WTC11 (cell line): ENCODE measurements at regions not wholly inside any gene's neighbourhood (a gene's known extent, or its start where the extent isn't known, plus 50 kb on each side); places are given as distances from the start of the nearest gene placed in this dataset.

ENCODE experiments used
- ATAC-seq: fragments of 200-7000 bp; cut with Tn5 transposase; 2 replicates; pipeline ENCODE4 v1.10.0; 2021; ENCODE audit warnings: mild to moderate bottlenecking, moderate library complexity
- CTCF ChIA-PET: fragments of 300-600 bp; sonication (Branson Sonifier 250); formaldehyde crosslinking; loops from one replicate; lab custom pipeline; 2021; ENCODE audit warnings: antibody characterized with exemption; lab: Charles Lee
- POLR2A ChIA-PET: fragments of 350-600 bp; sonication (Branson Sonifier 250); formaldehyde crosslinking; loops from one replicate; lab custom pipeline; 2021; ENCODE audit warnings: antibody characterized with exemption; lab: Charles Lee
- DNase-seq: peaks from one replicate; pipeline ENCODE4 v3.0.0; 2021; ENCODE audit warnings: low spot score
- H3K27ac Mint-ChIP-seq: 2 replicates; pipeline ENCODE4 v1.8.0; 2021; ENCODE audit warnings: mixed read lengths
- H3K27me3 Mint-ChIP-seq: 2 replicates; pipeline ENCODE4 v1.8.0; 2021; ENCODE audit warnings: low read depth, mild to moderate bottlenecking, moderate library complexity, mixed read lengths
- H3K36me3 Mint-ChIP-seq: 2 replicates; pipeline ENCODE4 v1.8.0; 2021; ENCODE audit warnings: mixed read lengths
- H3K4me1 Mint-ChIP-seq: 2 replicates; pipeline ENCODE4 v1.8.0; 2022; ENCODE audit warnings: mixed read lengths
- H3K4me3 Mint-ChIP-seq: 2 replicates; pipeline ENCODE4 v1.8.0; 2021; ENCODE audit warnings: mild to moderate bottlenecking, moderate library complexity, mixed read lengths
- H3K9me3 Mint-ChIP-seq: 2 replicates; pipeline ENCODE4 v1.8.0; 2021; ENCODE audit warnings: mixed read lengths
- CREB1 ChIP-seq: sonication (generic); formaldehyde crosslinking; IDR thresholded peaks from 2 replicates; pipeline ENCODE4 v1.8.0; 2023; ENCODE audit warnings: mild to moderate bottlenecking, missing genetic modification reagents
- HMGA2 ChIP-seq: fragments of 250-450 bp; sonication (Bioruptor Pico); IDR thresholded peaks from 2 replicates; pipeline ENCODE4 v1.4.0; 2021; ENCODE audit warnings: mild to moderate bottlenecking, moderate library complexity
- MXD4 ChIP-seq: fragments of 250-450 bp; sonication (Bioruptor Pico); IDR thresholded peaks from 2 replicates; pipeline ENCODE4 v1.8.0; 2021; ENCODE audit warnings: mild to moderate bottlenecking, moderate library complexity, borderline replicate concordance
- NFATC4 ChIP-seq: fragments of 250-450 bp; sonication (Bioruptor Pico); IDR thresholded peaks from 2 replicates; pipeline ENCODE4 v1.9.0; 2021; ENCODE audit warnings: mild to moderate bottlenecking
- NFYB ChIP-seq: sonication (generic); formaldehyde crosslinking; conservative IDR thresholded peaks from 2 replicates; pipeline ENCODE4 v1.8.0; 2022; ENCODE audit warnings: low read depth, missing genetic modification reagents
- NR2C2 ChIP-seq: sonication (generic); formaldehyde crosslinking; IDR thresholded peaks from 2 replicates; pipeline ENCODE4 v1.8.0; 2022; ENCODE audit warnings: mild to moderate bottlenecking, missing genetic modification reagents
- PRRX2 ChIP-seq: fragments of 250-450 bp; sonication (Bioruptor Pico); IDR thresholded peaks from 2 replicates; pipeline ENCODE4 v1.8.0; 2021; ENCODE audit warnings: mild to moderate bottlenecking
- RELA ChIP-seq: sonication (generic); formaldehyde crosslinking; IDR thresholded peaks from 2 replicates; pipeline ENCODE4 v1.8.1; 2022; ENCODE audit warnings: missing genetic modification reagents, mild to moderate bottlenecking, borderline replicate concordance
- SMAD4 ChIP-seq: sonication (generic); formaldehyde crosslinking; IDR thresholded peaks from 2 replicates; pipeline ENCODE4 v1.8.0; 2022; ENCODE audit warnings: mild to moderate bottlenecking, missing genetic modification reagents
- ZNF121 ChIP-seq: sonication (generic); formaldehyde crosslinking; IDR thresholded peaks from 2 replicates; pipeline ENCODE4 v1.8.0; 2023; ENCODE audit warnings: missing genetic modification reagents
- ZNF232 ChIP-seq: sonication (generic); formaldehyde crosslinking; IDR thresholded peaks from 2 replicates; pipeline ENCODE4 v1.8.0; 2022; ENCODE audit warnings: mild to moderate bottlenecking, missing genetic modification reagents
- ZNF396 ChIP-seq: fragments of 250-450 bp; sonication (Bioruptor Pico); IDR thresholded peaks from 2 replicates; pipeline ENCODE4 v1.8.0; 2021; ENCODE audit warnings: mild to moderate bottlenecking, moderate library complexity, borderline replicate concordance
- ZNF423 ChIP-seq: fragments of 250-450 bp; sonication (Bioruptor Pico); IDR thresholded peaks from 2 replicates; pipeline ENCODE4 v2.1.2; 2022; ENCODE audit warnings: mild to moderate bottlenecking, moderate library complexity
- ZNF671 ChIP-seq: fragments of 250-450 bp; sonication (Bioruptor Pico); IDR thresholded peaks from 2 replicates; pipeline ENCODE4 v1.8.0; 2021; ENCODE audit warnings: mild to moderate bottlenecking
- TF ChIP-seq, protein P1 (sequence below): fragments of 250-450 bp; sonication (Bioruptor Pico); conservative IDR thresholded peaks from 2 replicates; pipeline ENCODE4 v1.9.0; 2021; ENCODE audit warnings: mild to moderate bottlenecking
- TF ChIP-seq, protein P2 (sequence below): sonication (generic); formaldehyde crosslinking; IDR thresholded peaks from 2 replicates; pipeline ENCODE4 v1.8.0; 2022; ENCODE audit warnings: mild to moderate bottlenecking, missing genetic modification reagents
- TF ChIP-seq, protein P3 (sequence below): sonication (generic); formaldehyde crosslinking; conservative IDR thresholded peaks from 2 replicates; pipeline ENCODE4 v1.8.1; 2023; ENCODE audit warnings: mild to moderate bottlenecking, low read depth, missing genetic modification reagents, moderate library complexity
- TF ChIP-seq, protein P4 (sequence below): fragments of 250-450 bp; sonication (Bioruptor Pico); IDR thresholded peaks from 2 replicates; pipeline ENCODE4 v1.9.0; 2021; ENCODE audit warnings: mild to moderate bottlenecking
- TF ChIP-seq, protein P5 (sequence below): fragments of 250-450 bp; sonication (Bioruptor Pico); IDR thresholded peaks from 2 replicates; pipeline ENCODE4 v1.9.0; 2021; ENCODE audit warnings: mild to moderate bottlenecking, borderline replicate concordance

DNA sequence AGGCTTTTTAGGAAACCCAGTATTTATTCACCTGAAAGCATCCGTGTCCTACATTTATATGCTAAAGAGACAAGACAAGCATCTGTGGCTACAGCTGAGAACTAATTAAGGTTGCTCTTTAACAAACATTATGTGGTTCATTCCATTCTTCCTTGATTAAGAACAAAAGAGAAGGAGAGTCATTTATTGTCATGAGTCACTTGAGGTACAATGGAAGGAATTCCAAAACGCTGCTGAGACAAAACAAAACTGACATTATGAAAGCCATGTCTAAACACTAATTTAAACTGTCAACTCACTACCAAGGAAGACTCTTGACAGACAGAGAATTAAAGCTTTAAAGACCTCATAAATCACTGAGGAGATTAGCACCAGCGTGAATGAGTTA is 214.4 kb downstream of the BMP4 start:
- H3K4me1 Mint-ChIP-seq: peaks cover 54% of the 10 kb centered on the region
- ChIA-PET CTCF (interaction anchor here (1.0 kb wide), 1 partner anchor 606 kb away, joined by 3 read pairs; no protein-coding TSS in a partner anchor), POLR2A (no interaction called here)
- H3K9me3 Mint-ChIP-seq: no peaks in the 10 kb centered on the region
- no peak for TF ChIP-seq NFATC4 (CRISPR knock-in tag)
- TF ChIP-seq MXD4 (CRISPR knock-in tag): no peak
- TF ChIP-seq CREB1 (CRISPR knock-in tag): no peak
- TF ChIP-seq ZNF396: no peak
- no peak for TF ChIP-seq HMGA2
- no peak for TF ChIP-seq PRRX2 (CRISPR knock-in tag)
- TF ChIP-seq, protein P1, sequence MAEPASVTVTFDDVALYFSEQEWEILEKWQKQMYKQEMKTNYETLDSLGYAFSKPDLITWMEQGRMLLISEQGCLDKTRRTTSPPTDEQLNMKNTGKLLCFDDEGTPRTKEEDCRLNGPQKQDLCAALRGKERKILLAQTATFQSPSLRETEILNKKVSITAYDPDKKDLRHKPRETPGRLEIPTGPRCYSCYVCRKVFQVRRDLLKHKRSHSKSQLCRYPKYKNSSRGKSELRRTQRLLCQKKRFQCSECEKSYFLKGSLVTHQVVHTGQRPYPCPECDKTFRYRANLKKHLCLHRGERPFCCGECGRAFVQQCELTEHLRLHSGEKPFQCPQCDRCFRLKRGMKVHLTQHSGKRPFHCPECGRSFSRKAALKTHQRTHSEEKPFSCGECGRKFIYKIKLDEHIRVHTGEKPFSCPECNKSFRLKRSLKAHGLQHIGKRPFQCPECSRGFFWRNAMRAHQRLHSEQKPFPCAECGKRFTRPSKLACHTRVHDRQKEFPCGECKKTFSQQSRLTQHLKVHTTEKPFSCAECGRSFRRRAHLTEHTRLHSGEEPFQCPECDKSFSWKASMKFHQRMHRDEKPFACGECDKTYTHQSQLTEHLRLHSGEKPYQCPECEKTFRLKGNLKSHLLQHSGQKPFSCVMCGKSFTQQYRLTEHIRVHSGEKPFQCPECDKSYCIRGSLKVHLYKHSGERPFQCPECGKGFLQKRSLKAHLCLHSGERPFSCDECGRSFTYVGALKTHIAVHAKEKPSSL (CRISPR knock-in tag): no peak
- TF ChIP-seq ZNF671 (CRISPR knock-in tag): no peak
- no peak for TF ChIP-seq NR2C2 (CRISPR knock-in tag)
- TF ChIP-seq NFYB (CRISPR knock-in tag): no peak
- TF ChIP-seq, protein P2, sequence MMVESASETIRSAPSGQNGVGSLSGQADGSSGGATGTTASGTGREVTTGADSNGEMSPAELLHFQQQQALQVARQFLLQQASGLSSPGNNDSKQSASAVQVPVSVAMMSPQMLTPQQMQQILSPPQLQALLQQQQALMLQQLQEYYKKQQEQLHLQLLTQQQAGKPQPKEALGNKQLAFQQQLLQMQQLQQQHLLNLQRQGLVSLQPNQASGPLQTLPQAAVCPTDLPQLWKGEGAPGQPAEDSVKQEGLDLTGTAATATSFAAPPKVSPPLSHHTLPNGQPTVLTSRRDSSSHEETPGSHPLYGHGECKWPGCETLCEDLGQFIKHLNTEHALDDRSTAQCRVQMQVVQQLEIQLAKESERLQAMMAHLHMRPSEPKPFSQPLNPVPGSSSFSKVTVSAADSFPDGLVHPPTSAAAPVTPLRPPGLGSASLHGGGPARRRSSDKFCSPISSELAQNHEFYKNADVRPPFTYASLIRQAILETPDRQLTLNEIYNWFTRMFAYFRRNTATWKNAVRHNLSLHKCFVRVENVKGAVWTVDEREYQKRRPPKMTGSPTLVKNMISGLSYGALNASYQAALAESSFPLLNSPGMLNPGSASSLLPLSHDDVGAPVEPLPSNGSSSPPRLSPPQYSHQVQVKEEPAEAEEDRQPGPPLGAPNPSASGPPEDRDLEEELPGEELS (CRISPR knock-in tag): no peak; the same call in 1 of the 2 replicates
- TF ChIP-seq RELA: no peak
- TF ChIP-seq, protein P3, sequence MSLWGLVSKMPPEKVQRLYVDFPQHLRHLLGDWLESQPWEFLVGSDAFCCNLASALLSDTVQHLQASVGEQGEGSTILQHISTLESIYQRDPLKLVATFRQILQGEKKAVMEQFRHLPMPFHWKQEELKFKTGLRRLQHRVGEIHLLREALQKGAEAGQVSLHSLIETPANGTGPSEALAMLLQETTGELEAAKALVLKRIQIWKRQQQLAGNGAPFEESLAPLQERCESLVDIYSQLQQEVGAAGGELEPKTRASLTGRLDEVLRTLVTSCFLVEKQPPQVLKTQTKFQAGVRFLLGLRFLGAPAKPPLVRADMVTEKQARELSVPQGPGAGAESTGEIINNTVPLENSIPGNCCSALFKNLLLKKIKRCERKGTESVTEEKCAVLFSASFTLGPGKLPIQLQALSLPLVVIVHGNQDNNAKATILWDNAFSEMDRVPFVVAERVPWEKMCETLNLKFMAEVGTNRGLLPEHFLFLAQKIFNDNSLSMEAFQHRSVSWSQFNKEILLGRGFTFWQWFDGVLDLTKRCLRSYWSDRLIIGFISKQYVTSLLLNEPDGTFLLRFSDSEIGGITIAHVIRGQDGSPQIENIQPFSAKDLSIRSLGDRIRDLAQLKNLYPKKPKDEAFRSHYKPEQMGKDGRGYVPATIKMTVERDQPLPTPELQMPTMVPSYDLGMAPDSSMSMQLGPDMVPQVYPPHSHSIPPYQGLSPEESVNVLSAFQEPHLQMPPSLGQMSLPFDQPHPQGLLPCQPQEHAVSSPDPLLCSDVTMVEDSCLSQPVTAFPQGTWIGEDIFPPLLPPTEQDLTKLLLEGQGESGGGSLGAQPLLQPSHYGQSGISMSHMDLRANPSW (CRISPR knock-in tag): no peak
- TF ChIP-seq ZNF423 (CRISPR knock-in tag): no peak
- TF ChIP-seq, protein P4, sequence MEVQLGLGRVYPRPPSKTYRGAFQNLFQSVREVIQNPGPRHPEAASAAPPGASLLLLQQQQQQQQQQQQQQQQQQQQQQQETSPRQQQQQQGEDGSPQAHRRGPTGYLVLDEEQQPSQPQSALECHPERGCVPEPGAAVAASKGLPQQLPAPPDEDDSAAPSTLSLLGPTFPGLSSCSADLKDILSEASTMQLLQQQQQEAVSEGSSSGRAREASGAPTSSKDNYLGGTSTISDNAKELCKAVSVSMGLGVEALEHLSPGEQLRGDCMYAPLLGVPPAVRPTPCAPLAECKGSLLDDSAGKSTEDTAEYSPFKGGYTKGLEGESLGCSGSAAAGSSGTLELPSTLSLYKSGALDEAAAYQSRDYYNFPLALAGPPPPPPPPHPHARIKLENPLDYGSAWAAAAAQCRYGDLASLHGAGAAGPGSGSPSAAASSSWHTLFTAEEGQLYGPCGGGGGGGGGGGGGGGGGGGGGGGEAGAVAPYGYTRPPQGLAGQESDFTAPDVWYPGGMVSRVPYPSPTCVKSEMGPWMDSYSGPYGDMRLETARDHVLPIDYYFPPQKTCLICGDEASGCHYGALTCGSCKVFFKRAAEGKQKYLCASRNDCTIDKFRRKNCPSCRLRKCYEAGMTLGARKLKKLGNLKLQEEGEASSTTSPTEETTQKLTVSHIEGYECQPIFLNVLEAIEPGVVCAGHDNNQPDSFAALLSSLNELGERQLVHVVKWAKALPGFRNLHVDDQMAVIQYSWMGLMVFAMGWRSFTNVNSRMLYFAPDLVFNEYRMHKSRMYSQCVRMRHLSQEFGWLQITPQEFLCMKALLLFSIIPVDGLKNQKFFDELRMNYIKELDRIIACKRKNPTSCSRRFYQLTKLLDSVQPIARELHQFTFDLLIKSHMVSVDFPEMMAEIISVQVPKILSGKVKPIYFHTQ (CRISPR knock-in tag): no peak
- TF ChIP-seq SMAD4 (CRISPR knock-in tag): no peak
- TF ChIP-seq, all 79 proteins: peak for 0
- no peak for DNase-seq
- Mint-ChIP-seq H3K27me3 (peaks cover 49% of the 10 kb centered on the region), H3K36me3 (no peaks in the 10 kb centered on the region), H3K27ac (peak overlapping the region; percentile 78), H3K4me3 (peak overlapping the region; percentile 13)
- ATAC-seq: peak; percentile 86

DNA sequence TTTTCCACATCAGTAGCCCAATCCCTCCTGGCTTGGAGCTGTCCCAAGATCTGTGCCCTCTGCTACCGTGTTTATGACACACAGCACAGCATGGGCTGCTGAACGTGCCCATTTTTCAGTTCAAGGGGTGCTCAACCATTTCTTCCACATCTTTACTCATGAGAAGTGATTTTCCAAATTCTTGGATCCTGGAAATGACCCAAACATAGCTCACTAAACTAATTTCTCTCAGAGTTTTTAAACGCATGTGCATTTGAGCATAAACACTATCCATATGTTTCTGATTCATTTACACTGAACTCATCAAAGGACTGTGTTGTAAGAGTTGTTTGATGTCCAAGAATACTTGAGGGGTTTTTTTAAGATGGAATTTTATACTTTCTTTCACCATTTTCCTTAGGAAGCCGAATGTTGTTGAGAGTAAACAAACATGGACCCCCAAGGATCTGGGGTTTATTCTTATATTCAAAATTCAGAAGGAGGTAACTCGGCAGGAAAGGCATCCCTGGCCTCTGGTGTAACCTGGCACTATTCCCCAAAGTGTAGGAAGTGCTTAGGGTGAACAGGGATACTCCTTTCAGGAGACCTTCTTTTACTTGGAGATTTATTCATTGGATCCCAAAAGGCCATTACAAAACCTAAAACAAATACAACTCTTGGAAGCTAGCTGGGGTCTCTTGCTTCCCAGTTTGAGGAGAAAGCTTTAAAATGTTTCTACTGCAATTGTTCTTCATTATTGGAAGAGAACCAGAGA is 215.0 kb downstream of the BMP4 start:
- Mint-ChIP-seq H3K9me3 (no peaks in the 10 kb centered on the region), H3K4me1 (peaks cover 54% of the 10 kb centered on the region), H3K36me3 (no peaks in the 10 kb centered on the region), H3K4me3 (peak overlapping the region; percentile 13; the same call in 1 of the 2 replicates), H3K27ac (peak overlapping the region; percentile 78), H3K27me3 (peaks cover 48% of the 10 kb centered on the region)
- DNase-seq (no peak), ATAC-seq (peak; percentile 85)
- POLR2A ChIA-PET: no interaction called here
- CTCF ChIA-PET: interaction anchor here (1.0 kb wide), 1 partner anchor 607 kb away, joined by 3 read pairs; no protein-coding TSS in a partner anchor
- no peak for TF ChIP-seq ZNF121
- no peak for TF ChIP-seq ZNF232 (CRISPR knock-in tag)
- TF ChIP-seq, protein P2 (CRISPR knock-in tag): no peak
- no peak for TF ChIP-seq ZNF396
- TF ChIP-seq, protein P5, sequence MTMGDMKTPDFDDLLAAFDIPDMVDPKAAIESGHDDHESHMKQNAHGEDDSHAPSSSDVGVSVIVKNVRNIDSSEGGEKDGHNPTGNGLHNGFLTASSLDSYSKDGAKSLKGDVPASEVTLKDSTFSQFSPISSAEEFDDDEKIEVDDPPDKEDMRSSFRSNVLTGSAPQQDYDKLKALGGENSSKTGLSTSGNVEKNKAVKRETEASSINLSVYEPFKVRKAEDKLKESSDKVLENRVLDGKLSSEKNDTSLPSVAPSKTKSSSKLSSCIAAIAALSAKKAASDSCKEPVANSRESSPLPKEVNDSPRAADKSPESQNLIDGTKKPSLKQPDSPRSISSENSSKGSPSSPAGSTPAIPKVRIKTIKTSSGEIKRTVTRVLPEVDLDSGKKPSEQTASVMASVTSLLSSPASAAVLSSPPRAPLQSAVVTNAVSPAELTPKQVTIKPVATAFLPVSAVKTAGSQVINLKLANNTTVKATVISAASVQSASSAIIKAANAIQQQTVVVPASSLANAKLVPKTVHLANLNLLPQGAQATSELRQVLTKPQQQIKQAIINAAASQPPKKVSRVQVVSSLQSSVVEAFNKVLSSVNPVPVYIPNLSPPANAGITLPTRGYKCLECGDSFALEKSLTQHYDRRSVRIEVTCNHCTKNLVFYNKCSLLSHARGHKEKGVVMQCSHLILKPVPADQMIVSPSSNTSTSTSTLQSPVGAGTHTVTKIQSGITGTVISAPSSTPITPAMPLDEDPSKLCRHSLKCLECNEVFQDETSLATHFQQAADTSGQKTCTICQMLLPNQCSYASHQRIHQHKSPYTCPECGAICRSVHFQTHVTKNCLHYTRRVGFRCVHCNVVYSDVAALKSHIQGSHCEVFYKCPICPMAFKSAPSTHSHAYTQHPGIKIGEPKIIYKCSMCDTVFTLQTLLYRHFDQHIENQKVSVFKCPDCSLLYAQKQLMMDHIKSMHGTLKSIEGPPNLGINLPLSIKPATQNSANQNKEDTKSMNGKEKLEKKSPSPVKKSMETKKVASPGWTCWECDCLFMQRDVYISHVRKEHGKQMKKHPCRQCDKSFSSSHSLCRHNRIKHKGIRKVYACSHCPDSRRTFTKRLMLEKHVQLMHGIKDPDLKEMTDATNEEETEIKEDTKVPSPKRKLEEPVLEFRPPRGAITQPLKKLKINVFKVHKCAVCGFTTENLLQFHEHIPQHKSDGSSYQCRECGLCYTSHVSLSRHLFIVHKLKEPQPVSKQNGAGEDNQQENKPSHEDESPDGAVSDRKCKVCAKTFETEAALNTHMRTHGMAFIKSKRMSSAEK: no peak
